DLD1 (cell line): ENCODE measurements at regions not wholly inside any gene's neighbourhood (a gene's known extent, or its start where the extent isn't known, plus 50 kb on each side); places are given as distances from the start of the nearest gene placed in this dataset.

Experiments
- in situ Hi-C: cut with HindIII; loops from 2 replicates; pipeline ENCODE4 v1.10.0; 2017; ENCODE audit warnings: low sequenced_read_pairs

DNA sequence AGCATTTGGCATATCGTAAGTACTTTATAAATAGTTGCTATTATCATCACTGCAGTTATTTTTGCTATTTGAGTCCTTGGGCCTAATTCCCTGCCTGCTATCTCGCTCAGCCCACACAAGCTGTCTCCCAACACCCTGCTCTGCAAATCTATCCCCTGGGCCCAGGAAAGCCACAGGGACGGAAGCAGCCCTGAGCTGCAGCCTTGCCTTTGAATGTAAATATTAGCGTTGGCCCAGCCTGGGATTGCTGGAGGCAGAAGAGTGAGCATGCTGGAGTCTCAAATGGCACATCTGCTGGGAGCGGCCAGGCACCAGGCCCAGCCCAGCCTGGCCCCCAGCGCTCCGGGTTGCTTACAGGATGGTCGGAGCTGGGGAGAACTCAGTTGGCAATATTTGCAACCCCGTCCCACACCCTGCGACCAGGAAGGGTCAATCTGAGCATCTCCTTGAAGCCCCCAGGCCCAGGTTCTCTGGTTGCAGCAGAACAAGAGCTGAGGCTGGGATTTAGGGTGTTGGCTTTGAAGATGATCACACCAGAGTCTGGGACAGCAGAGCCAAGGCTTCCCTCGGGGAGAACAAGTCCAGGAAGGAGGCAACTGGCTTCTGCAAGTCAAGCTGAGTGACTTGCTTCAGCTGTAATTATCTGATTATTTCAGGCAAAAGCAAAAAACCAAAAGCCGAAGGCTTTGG is 529.6 kb downstream of the SHQ1 start:
- in situ Hi-C loops: no loop called here

DNA sequence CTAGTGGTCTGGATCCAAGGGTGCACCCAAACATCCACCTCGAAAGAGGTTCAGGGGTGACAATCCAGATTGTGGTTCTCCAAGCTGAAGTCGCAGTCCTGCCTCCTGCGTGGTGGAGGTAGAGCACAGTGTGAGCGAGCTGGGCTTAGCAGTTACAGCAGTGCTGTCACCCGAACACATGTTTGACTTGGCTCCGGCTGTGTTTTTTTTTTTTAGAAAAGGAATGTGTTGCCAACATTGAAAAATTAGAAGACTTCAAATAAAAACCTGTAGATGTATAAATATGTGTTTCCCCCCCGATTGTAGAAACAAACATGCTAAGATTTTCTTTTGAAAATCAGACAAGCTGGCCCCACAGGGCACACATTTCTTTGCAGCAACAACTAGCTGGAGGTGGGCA is 530.8 kb downstream of the SHQ1 start:
- in situ Hi-C loops: no loop called here

DNA sequence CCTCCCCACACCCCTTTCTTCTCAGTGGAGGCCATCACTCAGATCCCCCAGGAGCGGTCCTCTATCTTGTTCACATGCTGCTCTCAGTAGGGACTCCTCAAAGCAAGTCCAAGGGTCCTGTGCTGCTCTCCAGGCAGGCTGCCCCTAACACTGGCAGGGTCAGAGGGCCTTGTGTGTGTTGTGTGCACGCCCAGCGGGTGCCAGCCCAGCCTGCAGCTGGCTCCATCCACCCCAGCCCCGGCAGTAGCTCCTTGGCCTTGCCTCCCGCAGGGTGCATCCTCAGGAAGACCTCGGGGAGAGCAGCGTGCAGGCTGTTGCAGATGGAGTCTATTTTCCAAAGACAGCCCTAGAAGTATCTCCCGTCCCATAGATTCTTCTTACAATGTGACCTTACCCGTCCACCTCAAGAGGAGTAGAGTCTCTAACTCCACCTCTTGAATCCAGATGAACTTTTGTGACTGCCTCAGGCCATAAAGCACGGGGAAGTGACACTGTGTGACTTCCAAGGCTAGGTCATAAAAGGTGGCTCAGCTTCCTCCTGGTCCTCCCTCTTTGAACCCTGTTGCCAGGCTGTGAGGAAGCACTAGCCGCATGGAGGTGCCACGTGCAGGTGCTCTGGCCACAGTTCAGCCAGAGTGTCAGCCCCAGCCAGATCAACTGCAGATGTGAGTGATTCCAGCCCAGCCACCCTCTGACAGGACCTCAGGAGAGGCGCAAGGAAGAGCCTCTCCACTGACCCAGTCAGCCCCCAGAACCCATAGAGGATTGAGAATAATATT is 531.6 kb downstream of the SHQ1 start:
- in situ Hi-C loops: no loop called here

DNA sequence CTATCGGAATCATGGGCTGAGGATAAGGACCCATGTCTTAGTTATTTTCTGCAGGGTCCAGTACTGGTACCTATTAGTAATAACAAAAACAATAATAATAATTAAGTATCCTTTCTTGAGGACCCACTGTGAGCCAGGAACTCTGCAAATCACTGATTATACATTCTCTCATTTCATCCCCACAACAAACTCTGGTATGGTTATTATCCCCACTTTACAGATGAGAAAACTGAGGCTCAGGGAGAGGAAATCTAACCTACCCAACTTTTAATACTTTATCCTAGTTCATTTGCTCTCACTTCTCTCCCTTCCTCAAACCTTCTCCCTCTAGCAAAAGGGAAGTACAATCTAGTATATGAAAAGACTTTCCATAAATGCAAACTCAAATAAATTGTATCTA is 528.4 kb upstream of the PROK2 start:
- in situ Hi-C loops: no loop called here

DNA sequence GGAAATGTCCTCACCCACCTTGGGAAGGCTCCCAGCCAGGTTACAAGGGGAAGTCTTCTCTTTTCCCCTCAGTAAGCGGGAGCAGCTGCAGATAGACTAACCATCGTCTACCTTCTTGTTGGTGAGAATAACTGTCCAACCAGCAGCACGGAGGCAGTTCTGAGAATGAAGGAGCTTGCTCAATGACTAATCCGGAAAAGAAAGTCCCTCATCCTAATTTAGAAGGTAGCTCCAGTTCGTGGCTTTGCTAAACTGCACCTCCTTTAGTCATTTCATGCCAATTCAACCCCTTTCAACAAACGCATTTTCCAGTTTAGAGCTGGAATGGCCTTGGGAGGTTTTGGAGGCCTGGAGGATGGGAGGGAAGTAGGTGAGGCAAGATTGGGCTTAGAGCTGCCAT is 527.4 kb upstream of the PROK2 start:
- in situ Hi-C loops: no loop called here

DNA sequence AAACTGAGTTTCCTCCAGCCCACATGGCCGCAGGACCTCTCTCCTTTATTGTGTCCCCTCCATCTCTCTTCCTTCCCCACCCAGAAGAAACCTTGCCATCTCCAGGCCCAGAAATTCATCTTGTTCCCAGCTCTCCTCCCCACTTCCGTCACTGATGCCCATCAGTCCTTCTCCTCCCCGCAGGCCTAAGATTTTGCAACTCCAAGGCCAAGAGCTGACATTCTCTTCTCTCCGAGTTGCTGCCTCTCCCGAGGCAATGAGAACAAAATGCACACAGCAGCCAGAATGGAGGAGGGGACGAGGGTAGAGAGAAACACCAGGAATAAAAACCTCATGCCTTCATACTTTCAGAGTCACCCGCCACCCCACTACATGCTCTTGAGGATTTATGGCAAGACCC is 526.5 kb upstream of the PROK2 start:
- in situ Hi-C loops: no loop called here

DNA sequence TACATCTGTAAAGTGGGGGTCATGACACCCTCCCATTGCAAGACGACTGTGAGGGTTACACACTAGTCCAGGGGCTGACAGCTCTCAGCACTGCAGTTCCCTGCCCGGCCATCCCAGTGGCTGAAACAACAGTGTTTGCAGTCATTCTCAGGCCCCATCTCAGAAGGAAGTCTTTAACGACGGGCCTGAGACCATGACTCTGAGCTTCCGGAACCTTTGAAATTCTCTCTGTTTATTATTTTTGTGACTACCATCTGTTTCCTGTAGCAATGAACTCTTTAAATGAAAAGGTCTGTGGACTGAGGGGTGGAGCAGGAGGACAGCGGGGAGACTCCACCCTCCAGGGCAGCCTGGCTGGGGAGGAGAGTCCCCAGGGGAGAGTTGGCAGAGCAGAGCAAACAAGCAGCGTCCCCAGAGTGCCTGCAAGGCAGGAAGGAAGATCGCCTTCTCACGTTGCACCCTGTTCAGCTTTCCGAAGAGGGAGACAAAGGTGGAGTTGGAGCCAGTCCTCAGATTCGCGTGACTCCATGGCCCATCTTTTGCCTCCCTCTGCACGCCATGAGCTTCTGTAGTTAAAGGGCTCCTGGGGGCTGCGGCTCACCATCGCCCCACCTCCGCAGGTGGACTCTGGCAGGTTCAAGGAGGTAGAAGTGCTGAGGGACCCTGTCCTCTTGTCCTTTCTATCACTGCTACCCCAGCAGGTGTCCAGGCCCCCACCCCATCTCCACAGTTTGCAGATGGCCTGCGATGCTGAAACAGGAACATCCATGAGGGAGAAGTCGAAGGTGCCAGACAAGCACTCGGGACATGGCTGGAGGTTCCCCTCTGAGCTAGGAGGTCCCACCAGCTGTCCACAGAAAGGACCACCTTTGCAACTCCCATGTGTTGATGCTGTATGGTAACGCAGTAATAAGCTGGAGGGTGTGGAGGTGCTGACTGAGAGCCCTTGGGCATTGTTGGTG is 525.8 kb upstream of the PROK2 start:
- in situ Hi-C loops: no loop called here

DNA sequence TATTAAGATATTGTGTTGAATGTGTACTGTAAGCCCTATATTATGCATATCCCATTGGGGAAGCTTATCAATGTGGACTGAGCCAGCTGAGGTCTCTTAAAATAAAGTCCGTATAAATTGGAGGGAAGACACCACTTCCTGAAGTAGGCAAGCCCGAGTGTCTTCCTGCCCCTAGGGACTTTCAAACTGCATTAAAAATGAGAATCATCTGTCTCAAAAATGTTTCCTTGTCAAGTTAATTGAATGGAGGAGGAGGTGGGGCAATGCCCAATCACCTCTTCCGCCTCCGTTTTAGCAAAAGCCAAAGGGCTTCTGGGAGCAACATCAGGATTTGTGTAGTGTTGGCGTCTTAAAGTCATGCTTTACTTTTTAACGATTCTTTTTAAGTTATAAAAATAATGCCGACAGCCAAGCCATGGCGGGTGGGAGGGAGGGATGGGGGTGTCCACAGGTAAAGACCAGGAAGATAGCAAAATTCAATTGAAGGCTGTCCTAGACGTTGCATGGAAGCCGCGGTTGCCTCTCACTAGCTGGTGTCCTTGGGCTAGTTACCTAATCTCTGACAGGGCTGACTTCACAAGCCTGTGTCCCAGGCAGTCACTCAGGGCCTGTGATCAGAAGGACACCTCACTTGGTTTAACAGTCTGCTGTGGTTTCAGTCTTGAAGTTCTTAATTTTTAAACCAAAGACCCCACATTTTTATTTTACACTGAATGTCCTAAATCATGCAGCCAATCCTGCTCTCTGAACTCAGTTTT is 524.9 kb upstream of the PROK2 start:
- in situ Hi-C loops: no loop called here

DNA sequence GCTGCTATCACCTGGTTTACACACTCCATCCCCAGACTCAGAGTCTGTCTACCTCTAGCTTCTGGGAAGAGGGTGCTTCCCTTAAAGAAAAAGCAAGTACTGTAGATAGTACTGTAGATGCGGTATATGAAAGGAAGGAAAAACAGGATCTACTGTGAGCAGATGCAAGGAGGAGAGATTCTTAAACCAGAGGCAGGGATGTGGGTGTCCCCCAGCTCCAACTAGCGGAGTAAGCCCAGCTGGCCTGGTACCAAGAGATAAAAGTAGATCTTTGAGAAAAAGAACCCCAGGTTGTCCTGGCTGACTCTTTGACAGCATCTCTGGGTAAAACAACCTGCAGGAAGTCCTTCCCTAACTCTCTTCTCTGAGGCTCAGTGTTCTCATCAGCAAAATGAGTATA is 523.7 kb upstream of the PROK2 start:
- in situ Hi-C loops: no loop called here

DNA sequence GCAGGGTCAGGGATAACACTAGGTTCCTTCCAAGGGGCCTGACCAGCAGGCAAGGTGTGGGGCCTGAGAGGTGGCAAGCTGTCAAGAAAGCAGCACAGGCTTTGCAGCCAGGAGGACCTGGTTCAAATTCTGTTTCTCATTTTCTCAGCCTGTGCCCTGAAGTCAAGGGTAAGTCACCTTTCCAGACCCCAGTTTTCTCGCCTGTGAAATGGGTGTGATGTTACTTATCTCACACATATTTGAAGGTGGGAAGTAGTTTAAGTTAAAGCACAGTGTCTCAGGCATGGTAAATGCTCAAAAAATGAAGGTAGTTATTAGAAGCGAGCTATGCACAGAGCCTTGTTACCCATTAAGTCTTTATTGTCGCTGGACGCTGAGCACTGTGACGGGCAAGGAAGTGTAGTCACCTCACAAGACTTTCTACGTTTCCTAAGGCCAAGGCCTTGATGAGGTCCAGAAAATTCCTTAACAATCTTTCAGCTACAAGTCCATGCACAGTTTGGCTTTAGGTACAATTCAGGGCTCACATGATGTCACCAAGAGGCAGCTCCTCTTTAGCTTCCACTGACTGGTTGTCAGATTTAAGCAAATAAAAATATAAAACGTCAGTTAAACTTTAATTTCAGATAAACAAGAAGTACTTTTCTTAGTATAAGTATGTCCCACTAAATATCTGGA is 522.6 kb upstream of the PROK2 start:
- in situ Hi-C loops: no loop called here

DNA sequence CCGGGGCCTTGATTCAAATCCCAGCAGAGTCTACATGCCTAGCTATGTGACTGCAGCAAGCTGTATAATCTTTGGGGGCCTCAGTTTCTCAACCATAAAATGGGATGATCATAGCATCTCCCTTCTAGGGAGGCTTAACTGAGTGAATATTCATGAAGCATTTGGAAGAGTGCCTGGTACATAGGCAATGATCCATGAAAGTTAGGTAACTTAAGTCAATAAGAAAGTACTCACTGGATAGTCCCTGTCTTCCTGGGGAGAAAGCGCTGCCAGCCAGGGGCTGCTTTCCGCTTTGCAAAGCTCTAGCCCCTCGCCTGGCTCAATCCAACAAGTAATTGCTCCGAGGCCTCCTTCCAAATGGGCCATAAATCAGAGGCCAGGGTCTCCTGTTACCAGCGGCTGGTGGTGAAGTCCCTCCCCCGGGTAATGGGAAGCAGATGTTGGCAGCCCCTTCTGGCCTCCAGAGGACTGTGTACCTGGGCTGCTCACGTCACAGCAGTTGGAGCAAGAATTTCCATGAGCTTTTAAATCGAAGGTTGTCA is 521.9 kb upstream of the PROK2 start:
- in situ Hi-C loops: no loop called here

DNA sequence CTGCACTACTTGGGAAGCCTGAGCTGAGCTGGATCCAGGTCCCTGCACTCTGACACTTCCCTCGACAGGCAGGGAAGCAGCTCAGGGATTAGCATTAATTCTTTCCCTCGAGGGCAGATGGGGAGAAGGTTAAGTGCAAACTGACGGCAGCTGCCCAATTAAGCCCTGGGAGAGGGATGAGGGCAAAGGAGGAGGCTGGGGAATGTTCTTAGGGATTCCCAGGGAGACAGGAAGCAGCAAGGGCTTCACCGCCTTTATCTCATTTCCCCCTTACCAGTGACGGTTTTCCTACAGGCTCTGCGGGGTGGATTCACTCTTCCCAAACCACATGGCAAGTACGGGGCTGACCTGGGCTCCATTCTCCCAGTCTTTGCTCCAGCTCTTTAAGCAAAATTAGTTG is 519.0 kb upstream of the PROK2 start:
- in situ Hi-C loops: no loop called here

DNA sequence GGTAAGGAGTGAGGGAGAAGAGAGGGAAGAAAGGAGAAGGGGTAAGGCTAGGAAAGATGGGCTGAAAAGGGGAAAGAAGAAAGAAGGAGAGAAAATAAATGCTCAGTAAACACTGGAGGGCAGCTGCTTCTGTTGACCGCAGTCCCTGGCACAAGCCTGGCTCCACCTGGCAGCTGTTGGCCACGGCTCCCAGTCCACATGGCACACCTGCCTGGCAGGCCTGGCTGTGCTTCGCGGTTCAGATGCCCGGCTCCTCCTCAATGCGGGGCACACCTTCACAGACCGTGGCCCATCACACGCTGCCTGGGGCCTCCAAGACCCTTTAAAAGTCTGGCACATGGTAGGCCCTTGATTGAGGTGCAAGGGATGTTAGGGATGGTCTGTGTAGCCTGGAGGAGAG is 516.8 kb upstream of the PROK2 start:
- in situ Hi-C loops: no loop called here

DNA sequence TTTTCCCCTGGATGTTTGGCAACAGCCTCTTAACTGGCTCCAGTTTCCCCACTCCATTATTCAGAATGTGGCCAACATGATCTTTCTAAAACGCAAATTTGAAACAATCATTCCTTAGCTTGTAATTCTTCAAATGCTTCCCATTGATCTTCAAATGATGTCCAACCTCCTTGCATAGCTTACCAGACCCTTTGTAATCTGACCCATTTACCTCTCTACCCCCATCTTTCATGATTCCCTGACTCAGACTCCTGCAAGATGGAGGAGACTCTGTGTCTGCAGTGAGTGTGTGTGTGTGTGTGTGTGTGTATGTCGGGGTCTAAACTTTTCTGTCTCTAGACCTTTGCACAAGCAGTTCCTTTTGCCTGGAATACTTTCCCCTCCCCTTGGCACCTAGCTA is 515.7 kb upstream of the PROK2 start:
- in situ Hi-C loops: no loop called here

DNA sequence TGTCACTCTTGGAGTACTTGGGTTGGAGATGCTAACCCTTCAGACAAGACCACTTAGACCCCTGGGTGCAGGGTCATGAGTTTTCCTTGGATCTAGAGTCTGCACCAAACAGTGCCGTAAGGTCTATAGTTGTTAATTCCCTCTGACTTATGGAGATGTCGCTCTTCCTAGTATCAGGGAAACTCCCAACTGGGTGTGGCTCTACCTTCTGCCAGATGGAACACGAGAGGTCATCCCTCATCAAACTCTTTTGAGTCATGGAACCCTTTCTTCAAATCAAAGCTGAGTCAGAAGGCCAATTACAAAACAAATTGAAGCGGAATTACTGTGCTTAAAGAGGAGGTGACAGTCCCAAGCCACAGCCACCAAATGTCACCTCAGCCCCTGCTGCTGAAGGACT is 514.9 kb upstream of the PROK2 start:
- in situ Hi-C loops: no loop called here

DNA sequence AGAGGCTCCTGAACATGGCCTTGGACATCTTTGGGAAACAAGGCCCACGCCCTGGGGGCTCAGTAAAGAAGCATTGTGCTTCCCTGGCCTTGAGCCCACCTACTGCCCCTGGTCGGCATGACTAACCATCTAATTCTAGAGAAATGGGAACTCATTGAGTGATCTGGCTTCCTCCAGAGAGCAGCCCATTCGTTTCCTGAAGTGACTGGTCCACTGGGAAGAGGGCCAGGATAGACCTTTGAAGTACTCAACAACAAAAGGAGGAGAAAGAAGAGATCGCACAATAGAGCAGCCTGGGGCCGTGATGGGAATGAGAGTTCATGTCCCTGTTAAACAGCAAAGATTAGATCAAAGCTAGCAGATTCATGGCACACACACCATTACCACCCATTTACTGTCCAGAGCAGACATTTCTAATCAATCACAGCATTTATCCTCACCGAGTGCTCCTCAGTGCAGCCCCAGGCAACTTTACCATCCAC is 514.4 kb upstream of the PROK2 start:
- in situ Hi-C loops: no loop called here

DNA sequence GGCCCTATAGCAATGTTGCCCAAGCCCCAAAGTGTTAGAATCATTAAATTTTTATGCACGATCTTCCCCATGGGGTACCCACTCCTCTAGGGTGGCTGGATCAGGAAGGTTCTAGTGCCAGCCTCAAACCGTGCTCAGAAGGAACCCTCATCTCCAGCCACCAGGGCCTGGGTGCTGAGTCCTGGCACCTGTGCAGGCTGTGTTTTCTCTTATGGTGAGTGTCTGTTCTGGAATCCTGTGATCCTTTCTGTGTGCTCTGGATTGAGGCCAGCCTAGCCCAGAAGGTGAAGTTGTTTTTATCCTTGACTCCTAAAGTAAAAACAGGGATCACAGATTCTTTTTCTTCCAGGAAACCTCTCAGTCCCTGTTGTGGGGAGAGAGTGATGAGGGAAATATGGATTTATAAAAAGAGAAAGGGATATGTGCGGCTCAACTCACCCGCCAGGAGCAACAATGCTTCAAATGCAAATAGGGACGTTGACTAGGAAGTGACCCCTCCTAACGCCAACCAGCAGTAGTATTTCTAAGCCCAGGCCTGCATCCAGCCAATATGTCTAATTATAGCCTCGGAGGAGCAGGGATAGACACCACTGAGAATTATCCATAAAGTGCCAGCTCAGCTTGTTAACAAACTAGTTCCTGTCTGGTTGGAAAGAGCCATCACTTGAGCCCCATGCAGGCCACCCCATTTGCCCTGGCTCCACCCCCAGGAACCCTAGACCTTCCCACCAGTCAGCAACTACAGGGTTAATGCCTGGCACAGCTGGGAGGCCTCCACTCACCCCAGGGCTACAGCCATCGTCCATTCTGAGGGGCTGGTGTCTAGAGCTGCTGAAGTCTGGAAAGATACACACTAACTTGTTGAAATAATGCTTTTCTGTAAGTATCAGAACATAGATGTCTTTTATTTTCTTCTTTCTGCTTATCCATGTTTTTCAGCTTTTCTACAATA is 513.5 kb upstream of the PROK2 start:
- in situ Hi-C loops: no loop called here

DNA sequence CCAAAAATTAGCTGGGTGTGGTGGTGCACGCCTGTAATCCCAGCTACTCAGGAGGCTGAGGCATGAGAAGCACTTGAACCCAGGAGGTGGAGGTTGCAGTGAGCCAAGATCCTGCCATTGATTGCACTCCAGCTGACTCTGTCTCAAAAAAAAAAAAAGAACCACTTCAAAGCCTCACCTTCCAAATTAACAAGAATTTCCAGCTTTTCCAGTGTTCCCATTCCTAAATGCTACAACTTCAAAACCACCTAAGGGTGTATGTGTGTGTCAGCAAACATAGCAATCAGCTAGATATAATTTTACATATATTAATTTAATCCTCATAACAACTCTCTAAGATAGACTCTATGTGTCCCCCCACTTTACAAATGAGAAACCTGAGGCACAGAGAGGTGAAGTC is 512.5 kb upstream of the PROK2 start:
- in situ Hi-C loops: no loop called here
